GM12874 (cell line): ENCODE measurements at regions not wholly inside any gene's neighbourhood (a gene's known extent, or its start where the extent isn't known, plus 50 kb on each side); places are given as distances from the start of the nearest gene placed in this dataset.

Experiments
- TF ChIP-seq, protein P1 (sequence below): IDR thresholded peaks from 2 replicates; pipeline ENCODE4 v1.5.1; 2011; ENCODE audit warnings: low read depth, mild to moderate bottlenecking, control low read depth, low read length, moderate library complexity; ENCODE audit not compliant: insufficient read depth

DNA sequence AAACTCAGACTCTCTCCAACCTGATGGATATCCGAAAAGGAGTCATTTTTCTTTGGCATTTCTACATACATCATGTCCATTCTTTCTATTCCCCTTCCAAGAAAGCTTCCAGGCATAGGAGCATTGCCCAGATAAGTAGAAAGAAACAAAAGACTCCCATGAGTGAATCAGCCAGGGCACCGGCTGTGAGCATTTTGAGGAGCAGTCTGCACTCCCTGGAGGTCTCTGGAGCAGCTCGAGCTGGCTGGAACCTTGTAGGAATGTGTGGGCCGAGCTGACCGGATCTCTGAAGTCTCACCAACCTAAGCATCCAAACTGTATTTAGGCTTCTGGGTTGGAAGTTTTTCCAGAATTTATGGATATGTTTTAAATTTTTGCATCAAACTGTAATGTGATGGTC is 161.4 kb upstream of the TRPC7 start:
- TF ChIP-seq, protein P1, sequence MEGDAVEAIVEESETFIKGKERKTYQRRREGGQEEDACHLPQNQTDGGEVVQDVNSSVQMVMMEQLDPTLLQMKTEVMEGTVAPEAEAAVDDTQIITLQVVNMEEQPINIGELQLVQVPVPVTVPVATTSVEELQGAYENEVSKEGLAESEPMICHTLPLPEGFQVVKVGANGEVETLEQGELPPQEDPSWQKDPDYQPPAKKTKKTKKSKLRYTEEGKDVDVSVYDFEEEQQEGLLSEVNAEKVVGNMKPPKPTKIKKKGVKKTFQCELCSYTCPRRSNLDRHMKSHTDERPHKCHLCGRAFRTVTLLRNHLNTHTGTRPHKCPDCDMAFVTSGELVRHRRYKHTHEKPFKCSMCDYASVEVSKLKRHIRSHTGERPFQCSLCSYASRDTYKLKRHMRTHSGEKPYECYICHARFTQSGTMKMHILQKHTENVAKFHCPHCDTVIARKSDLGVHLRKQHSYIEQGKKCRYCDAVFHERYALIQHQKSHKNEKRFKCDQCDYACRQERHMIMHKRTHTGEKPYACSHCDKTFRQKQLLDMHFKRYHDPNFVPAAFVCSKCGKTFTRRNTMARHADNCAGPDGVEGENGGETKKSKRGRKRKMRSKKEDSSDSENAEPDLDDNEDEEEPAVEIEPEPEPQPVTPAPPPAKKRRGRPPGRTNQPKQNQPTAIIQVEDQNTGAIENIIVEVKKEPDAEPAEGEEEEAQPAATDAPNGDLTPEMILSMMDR: no peak

DNA sequence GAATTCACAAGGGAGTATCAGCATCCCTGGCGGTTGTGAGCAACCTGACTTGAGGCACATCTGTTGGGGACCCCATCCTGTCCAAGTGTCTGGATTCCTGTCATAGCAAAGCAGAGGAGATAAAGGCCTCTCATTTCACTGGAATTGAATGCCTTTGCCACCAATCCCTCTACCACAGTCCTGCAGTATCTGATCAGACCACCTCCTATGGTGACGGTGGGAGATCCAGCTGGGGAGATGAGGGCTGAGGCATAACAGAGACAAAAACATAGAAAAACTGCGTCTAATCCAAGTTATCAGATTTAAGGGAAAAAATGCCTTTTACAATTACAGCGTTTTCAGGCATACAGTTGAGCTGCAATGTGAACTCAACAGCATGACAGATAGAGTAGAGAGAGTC is 160.7 kb upstream of the TRPC7 start:
- TF ChIP-seq, protein P1: no peak

DNA sequence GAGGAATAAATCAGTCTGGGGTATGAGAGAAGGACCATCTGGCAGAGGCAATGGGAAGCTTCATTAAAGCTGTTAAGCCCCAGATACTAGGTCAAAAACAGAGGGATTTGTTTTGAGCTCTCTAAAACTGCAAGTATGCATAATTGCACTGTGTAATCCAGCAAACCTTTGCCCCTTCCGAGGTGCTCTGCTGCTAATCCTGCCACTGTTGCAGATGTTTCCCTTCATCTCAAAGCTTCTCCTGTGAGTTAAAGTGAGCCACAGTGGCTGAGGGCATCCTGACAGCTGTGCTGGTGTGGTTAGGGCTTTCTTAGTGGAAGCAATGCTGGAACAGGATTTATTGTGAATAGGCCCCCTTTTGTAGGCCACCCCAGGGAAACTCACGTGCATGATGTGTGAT is 160.3 kb upstream of the TRPC7 start:
- TF ChIP-seq, protein P1: no peak

DNA sequence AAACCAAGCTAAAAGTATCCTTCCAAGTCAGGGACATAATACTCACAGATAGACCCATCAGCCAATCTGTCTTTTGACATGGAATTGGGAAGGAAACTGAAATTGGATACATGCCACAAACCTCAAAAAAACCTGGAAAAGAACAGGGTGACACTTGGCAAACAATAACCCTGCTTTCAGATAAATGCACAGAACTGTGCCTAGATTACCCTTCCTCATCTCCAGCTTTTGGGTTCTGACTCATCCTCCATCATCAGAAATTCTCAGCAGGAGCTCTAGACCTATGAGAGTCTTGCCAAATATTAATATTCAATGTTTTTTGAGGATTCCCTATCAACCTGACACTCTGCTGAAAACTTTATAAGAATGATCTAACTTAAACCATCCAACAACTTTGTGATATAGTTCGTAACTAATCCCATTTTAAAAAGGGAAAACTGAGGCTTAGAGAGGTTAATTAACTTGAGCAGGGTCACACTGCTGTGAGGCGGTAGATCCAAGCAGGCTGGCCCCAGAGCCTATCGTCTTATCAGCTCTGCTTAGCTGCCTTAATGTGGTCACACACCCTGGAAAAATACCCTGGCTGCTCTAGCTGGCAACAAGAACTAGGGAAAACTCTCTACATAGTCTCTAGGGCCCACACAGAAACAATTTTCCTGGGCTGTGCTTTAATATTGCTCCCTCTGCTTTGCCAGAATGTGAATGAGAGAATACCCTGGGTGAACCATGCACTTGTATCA is 157.0 kb upstream of the TRPC7 start:
- TF ChIP-seq, protein P1: no peak

GRCh38 chr5:136521696-136522095 is 156.4 kb upstream of the TRPC7 start:
- TF ChIP-seq, protein P1: no peak

DNA sequence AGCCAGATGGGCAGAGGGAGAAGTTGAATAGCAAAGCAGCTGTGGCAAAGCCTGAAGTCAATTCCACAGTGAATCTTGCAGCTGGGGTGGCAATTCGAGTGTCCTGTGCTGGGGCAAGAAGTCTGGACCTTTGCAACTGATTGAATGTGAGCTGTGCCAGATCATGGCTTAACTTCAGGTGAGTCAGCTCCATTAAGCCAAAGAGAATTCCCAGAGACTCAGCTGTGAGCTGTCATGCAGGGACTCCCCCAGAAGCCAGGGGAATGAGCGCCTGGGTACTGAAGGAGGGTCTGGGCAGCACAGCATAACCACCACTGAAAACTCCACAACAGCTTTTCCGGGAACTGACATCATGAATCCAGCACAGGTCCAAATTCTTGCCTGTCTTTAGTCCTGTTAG is 153.5 kb upstream of the TRPC7 start:
- TF ChIP-seq, protein P1: no peak

DNA sequence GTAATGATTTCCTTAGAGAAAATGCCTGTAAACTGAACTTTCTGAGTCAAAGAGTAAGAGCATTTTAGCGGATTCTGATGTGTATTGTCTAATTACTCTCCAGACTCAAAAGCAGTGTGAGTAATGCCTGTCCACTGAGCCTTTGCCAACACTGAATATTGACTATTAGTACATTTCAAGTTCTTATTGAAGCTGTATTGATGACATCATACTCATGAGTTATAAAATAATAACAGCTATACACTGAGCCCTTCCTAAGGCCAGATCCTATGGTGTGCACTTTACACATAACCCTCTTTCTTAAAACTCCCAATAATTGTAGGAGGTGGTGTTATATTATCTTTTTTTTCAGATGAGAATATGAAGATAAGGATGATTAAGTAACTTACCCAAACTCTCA is 152.8 kb upstream of the TRPC7 start:
- TF ChIP-seq, protein P1: no peak

DNA sequence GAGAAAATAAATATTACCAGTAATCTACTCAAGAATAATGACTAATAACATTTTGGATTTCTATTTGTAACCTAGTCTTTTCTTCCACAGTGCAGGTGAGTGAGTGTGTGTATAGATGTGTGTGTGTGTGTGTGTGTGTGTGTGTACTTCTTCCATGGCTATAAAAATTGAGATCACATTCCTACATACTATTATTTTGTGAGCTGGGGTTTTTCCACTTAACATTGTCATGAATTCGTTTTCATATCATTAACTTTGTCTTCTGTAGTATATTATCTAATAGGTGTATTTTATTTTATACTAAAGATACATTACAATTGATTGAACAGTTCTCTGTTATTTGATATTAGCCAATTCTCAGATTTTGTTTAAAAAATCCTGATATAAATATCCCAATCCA is 152.4 kb upstream of the TRPC7 start:
- TF ChIP-seq, protein P1: no peak
